MCF 10A (cell line): ENCODE measurements at regions not wholly inside any gene's neighbourhood (a gene's known extent, or its start where the extent isn't known, plus 50 kb on each side); places are given as distances from the start of the nearest gene placed in this dataset.
A peak's percentile ranks its signal among the peaks of the same experiment; 100 is the strongest.

Source experiments
- BruUV-seq: library from RNA; stranded (reverse); fragments of 400-500 nt; replicated peaks from 2 replicates; lab custom pipeline; 2021; lab: Mats Ljungman, UMichigan
- CTCF ChIA-PET: fragments of 300-600 bp; sonication (Branson Sonifier 250); formaldehyde crosslinking; extraction: SDS; loops from one replicate; lab custom pipeline; 2021; ENCODE audit warnings: antibody characterized with exemption, inconsistent platforms; lab: Yijun Ruan, JAX
- POLR2A ChIA-PET: fragments of 300-600, 350-650 bp; sonication (Branson Sonifier 250); formaldehyde crosslinking; extraction: SDS; loops from one replicate; lab custom pipeline; 2020; ENCODE audit warnings: antibody characterized with exemption, inconsistent platforms; lab: Yijun Ruan, JAX
- DNase-seq: peaks from one replicate; pipeline ENCODE4 v3.0.0-alpha.2; 2018; ENCODE audit not compliant: unreplicated experiment
- H3K27ac Mint-ChIP-seq: one replicate; pipeline ENCODE4 v1.8.0; 2022; ENCODE audit warnings: mild to moderate bottlenecking, low read depth, mixed read lengths; ENCODE audit not compliant: unreplicated experiment
- H3K27me3 Mint-ChIP-seq: one replicate; pipeline ENCODE4 v1.8.0; 2022; ENCODE audit warnings: mixed read lengths; ENCODE audit not compliant: insufficient read depth, unreplicated experiment
- H3K36me3 Mint-ChIP-seq: one replicate; pipeline ENCODE4 v1.8.0; 2022; ENCODE audit warnings: mild to moderate bottlenecking, moderate library complexity, mixed read lengths; ENCODE audit not compliant: insufficient read depth, unreplicated experiment
- H3K4me1 Mint-ChIP-seq: one replicate; pipeline ENCODE4 v1.8.0; 2022; ENCODE audit warnings: mixed read lengths; ENCODE audit not compliant: insufficient read depth, unreplicated experiment
- H3K4me3 Mint-ChIP-seq: one replicate; pipeline ENCODE4 v1.8.0; 2022; ENCODE audit warnings: mild to moderate bottlenecking, moderate library complexity, mixed read lengths; ENCODE audit not compliant: unreplicated experiment
- H3K9me3 Mint-ChIP-seq: one replicate; pipeline ENCODE4 v1.8.0; 2022; ENCODE audit warnings: mixed read lengths; ENCODE audit not compliant: unreplicated experiment
- intact Hi-C: fragments of 100-400 bp; cut with micrococcal nuclease; formaldehyde crosslinking; loops from 2 replicates; pipeline ENCODE4 v1.14.1; 2022
- TF ChIP-seq, protein P1 (sequence below): fragments of 200-600 bp; IDR thresholded peaks from one replicate; pipeline ENCODE4 v1.8.0; 2022; ENCODE audit warnings: antibody characterized with exemption, mild to moderate bottlenecking; ENCODE audit not compliant: unreplicated experiment

DNA sequence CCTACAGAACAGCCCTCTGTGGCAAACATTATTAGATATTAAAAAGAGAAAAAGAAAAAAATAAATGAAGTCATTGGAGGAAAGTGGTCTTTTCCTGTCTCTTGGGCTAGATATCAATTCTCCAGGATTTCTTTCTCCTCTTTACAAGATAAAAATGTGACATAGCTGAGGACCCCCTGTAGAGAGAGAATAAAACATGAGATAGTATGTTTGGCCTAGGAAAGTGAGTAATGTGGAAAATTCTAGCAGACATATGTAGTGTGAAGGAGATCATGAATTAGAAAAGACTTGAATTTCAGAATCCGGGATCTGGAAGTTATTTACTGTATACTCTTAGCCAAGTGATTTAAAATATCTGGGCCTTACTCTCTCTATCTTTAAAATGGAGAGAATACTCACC is 823.1 kb downstream of the TLR4 start:
- Mint-ChIP-seq H3K36me3 (no peaks in the 10 kb centered on the region), H3K4me1 (no peaks in the 10 kb centered on the region), H3K27ac (no peak overlapping the region), H3K9me3 (no peaks in the 10 kb centered on the region), H3K4me3 (no peak overlapping the region), H3K27me3 (no peaks in the 10 kb centered on the region)
- POLR2A ChIA-PET = no interaction called here
- CTCF ChIA-PET = no interaction called here
- TF ChIP-seq, protein P1, sequence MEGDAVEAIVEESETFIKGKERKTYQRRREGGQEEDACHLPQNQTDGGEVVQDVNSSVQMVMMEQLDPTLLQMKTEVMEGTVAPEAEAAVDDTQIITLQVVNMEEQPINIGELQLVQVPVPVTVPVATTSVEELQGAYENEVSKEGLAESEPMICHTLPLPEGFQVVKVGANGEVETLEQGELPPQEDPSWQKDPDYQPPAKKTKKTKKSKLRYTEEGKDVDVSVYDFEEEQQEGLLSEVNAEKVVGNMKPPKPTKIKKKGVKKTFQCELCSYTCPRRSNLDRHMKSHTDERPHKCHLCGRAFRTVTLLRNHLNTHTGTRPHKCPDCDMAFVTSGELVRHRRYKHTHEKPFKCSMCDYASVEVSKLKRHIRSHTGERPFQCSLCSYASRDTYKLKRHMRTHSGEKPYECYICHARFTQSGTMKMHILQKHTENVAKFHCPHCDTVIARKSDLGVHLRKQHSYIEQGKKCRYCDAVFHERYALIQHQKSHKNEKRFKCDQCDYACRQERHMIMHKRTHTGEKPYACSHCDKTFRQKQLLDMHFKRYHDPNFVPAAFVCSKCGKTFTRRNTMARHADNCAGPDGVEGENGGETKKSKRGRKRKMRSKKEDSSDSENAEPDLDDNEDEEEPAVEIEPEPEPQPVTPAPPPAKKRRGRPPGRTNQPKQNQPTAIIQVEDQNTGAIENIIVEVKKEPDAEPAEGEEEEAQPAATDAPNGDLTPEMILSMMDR = no peak
- intact Hi-C loops = loop anchor here (10.0 kb wide), 1 partner anchor 1438 kb away; no protein-coding TSS in a partner anchor
- no TSS peak for BruUV-seq
- DNase-seq = no peak

DNA sequence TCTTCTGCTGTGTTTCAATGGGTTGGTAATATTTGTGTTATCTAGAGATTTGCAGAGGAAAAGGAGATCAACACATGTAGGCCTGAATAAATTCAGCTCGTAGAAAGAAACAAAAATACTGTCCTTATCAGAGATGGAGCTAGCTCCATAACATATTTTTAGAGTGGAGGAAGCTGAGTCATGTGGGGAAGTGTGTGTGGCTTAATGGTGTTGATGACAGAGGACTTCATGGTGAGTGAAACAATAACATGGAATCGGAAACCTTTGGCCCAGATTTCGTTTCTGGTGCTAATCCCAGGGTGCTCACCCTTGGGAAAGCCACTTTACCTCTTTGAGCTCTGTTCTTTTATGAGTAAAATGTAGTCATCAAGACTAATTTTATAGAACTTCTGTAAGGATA is 825.0 kb downstream of the TLR4 start:
- POLR2A ChIA-PET = interaction anchor here (0.7 to 1.2 kb wide), 2 partner anchors 67 to 473 kb away, joined by 3 read pairs; no protein-coding TSS in a partner anchor
- no peak overlapping the region for H3K4me3 Mint-ChIP-seq
- TF ChIP-seq, protein P1 = no peak
- H3K4me1 Mint-ChIP-seq = no peaks in the 10 kb centered on the region
- H3K36me3 Mint-ChIP-seq = no peaks in the 10 kb centered on the region
- CTCF ChIA-PET = interaction anchor here (0.6 to 1.2 kb wide), 5 partner anchors 9 to 1879 kb away, joined by 3 to 4 read pairs (median 3); no protein-coding TSS in a partner anchor
- H3K27me3 Mint-ChIP-seq = no peaks in the 10 kb centered on the region
- intact Hi-C loops = loop anchor here (10.0 kb wide), 1 partner anchor 1436 kb away; no protein-coding TSS in a partner anchor
- DNase-seq = peak; percentile 51
- H3K27ac Mint-ChIP-seq = no peak overlapping the region
- BruUV-seq = no TSS peak
- no peaks in the 10 kb centered on the region for H3K9me3 Mint-ChIP-seq

DNA sequence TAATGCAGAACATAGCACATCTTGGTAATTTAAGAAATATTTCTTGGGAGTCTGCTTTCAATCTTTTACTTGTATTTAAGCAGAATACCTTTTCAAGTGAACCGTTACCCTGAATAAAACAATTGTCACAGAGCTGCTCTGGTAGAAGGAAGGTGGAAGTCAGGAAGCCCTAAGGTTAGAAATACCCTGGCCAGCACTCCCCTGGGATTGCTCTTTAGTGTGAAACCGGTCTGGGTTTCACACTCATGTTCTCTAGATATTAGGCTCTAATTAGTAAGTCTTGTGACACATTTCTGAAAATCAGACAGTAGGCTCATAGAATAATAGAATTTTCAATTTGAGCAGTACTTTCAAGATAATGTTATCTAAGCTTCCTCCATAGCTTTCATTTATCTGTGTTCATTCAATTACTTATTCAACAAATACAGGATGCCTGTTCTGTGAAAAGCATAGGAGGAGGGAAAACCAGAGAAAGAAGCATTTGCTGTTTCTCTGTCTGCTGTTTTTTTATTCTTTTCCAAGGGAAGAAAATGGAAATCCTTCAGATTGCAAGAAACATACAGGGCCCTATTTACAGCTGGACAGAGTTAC is 825.5 kb downstream of the TLR4 start:
- H3K4me3 Mint-ChIP-seq = no peak overlapping the region
- BruUV-seq = no TSS peak
- no peak overlapping the region for H3K27ac Mint-ChIP-seq
- no peaks in the 10 kb centered on the region for H3K27me3 Mint-ChIP-seq
- DNase-seq = no peak
- H3K4me1 Mint-ChIP-seq = no peaks in the 10 kb centered on the region
- H3K9me3 Mint-ChIP-seq = peaks cover 2% of the 10 kb centered on the region
- ChIA-PET CTCF (interaction anchor here (0.6 to 1.2 kb wide), 4 partner anchors 10 to 1878 kb away, joined by 3 to 4 read pairs (median 3); no protein-coding TSS in a partner anchor), POLR2A (interaction anchor here (0.7 to 1.2 kb wide), 2 partner anchors 66 to 473 kb away, joined by 3 read pairs; no protein-coding TSS in a partner anchor)
- TF ChIP-seq, protein P1 = no peak
- intact Hi-C loops = loop anchor here (10.0 kb wide), 1 partner anchor 1435 kb away; no protein-coding TSS in a partner anchor
- no peaks in the 10 kb centered on the region for H3K36me3 Mint-ChIP-seq

DNA sequence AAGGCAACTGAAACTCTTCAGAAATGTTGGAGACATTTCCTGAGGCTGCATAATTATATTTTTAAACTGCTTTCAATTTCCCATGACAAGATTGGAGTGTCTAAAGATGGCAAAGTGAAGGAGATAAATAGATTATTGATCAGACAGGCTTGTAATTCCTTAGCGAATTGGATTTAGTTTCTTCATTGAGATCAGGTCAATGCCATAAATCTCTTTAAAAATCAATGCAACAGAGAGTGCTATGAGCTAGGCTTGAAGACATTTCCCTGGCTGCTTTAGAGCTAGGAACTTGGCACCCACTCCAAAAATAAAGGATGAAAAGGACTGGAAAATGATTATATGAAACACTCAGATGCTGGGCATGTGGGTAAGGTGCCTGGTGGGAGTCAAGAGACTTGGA is 828.4 kb downstream of the TLR4 start:
- Mint-ChIP-seq H3K27ac (no peak overlapping the region), H3K4me1 (no peaks in the 10 kb centered on the region), H3K4me3 (no peak overlapping the region), H3K9me3 (peaks cover 8% of the 10 kb centered on the region), H3K27me3 (no peaks in the 10 kb centered on the region), H3K36me3 (no peaks in the 10 kb centered on the region)
- ChIA-PET POLR2A (interaction anchor here (0.6 kb wide), 1 partner anchor 1640 kb away, joined by 4 read pairs; no protein-coding TSS in a partner anchor), CTCF (interaction anchor here (0.6 kb wide), 1 partner anchor 557 kb away, joined by 3 read pairs; no protein-coding TSS in a partner anchor)
- intact Hi-C loops = no loop called here
- TF ChIP-seq, protein P1 = no peak
- DNase-seq = no peak
- BruUV-seq = no TSS peak
